B cell (primary cell): ENCODE measurements at regions not wholly inside any gene's neighbourhood (a gene's known extent, or its start where the extent isn't known, plus 50 kb on each side); places are given as distances from the start of the nearest gene placed in this dataset.

Experiments
- ATAC-seq: fragments of 200-7000 bp; cut with Tn5 transposase; one replicate; pipeline ENCODE4 v1.10.0; 2021; ENCODE audit warnings: low read depth, mild to moderate bottlenecking, moderate number of reproducible peaks, moderate library complexity
- CTCF ChIA-PET: fragments of 350-600 bp; sonication (Branson Sonifier 250); formaldehyde crosslinking; loops from one replicate; lab custom pipeline; 2021; ENCODE audit warnings: antibody characterized with exemption, inconsistent platforms; lab: Charles Lee
- POLR2A ChIA-PET: fragments of 350-600 bp; sonication (Branson Sonifier 250); formaldehyde crosslinking; loops from one replicate; lab custom pipeline; 2021; ENCODE audit warnings: antibody characterized with exemption; lab: Charles Lee
- DNase-seq: peaks from one replicate; pipeline ENCODE4 v3.0.0; 2013
- H2AFZ ChIP-seq: 2 replicates; pipeline ENCODE4 v1.6.1; 2012; ENCODE audit warnings: mild to moderate bottlenecking, low read depth, low read length; ENCODE audit not compliant: insufficient read depth, poor library complexity, severe bottlenecking
- H3K27ac ChIP-seq, 2 donors: 1 replicate in 1 of 2; 2 replicates in 1 of 2; pipeline ENCODE4 v1.5.1; 2012 to 2013; ENCODE audit warnings: low read length in 2 of 2, mild to moderate bottlenecking in 2 of 2, moderate library complexity in 1 of 2
- H3K27me3 ChIP-seq, 4 experiments: fragments of 200-600 bp in 1 of 4; sonication (generic) in 1 of 4; replicated peaks in 1 of 4; 1 replicate in 2 of 4; 2 replicates in 2 of 4; pipeline versions ENCODE4 v1.6.1 to v1.7.0; 2013 to 2016; ENCODE audit warnings: low read length in 3 of 4, mild to moderate bottlenecking in 2 of 4, mixed read lengths in 1 of 4, moderate library complexity in 1 of 4; ENCODE audit not compliant: insufficient read depth in 4 of 4, control insufficient read depth in 3 of 4; ENCODE audit errors: control extremely low read depth in 1 of 4
- H3K36me3 ChIP-seq, 2 experiments: replicated peaks in 1 of 2; 1 replicate in 1 of 2; 2 replicates in 1 of 2; pipeline versions ENCODE4 v1.6.1 to v1.7.1; 2013; ENCODE audit warnings: low read length in 1 of 2; ENCODE audit not compliant: insufficient read depth in 2 of 2, control insufficient read depth in 1 of 2; ENCODE audit errors: control extremely low read depth in 1 of 2, extremely low read depth in 1 of 2
- H3K4me1 ChIP-seq, 2 donors: fragments of 200-600 bp in 1 of 2; sonication (generic) in 1 of 2; 1 replicate in 1 of 2; 2 replicates in 1 of 2; pipeline versions ENCODE4 v1.5.1 to v1.6.1; 2013 to 2017; ENCODE audit warnings: low read length in 2 of 2; ENCODE audit not compliant: control insufficient read depth in 2 of 2, insufficient read depth in 2 of 2
- H3K4me2 ChIP-seq: replicated peaks from 2 replicates; pipeline ENCODE3; 2012; ENCODE audit warnings: mild to moderate bottlenecking, low read depth, low read length; ENCODE audit not compliant: poor library complexity, severe bottlenecking
- H3K4me3 ChIP-seq, 5 experiments: fragments of 200-600 bp in 1 of 5; sonication (generic) in 1 of 5; 1 replicate in 3 of 5; 2 replicates in 2 of 5; pipeline versions ENCODE4 v1.5.1 to v1.7.0; 2011 to 2016; ENCODE audit warnings: low read length in 4 of 5, mild to moderate bottlenecking in 4 of 5, low read depth in 2 of 5, control low read depth in 1 of 5, moderate library complexity in 1 of 5; ENCODE audit not compliant: insufficient read depth in 1 of 5; ENCODE audit errors: control extremely low read depth in 1 of 5, extremely low read depth in 1 of 5
- H3K79me2 ChIP-seq: fragments of 200-600 bp; sonication (generic); one replicate; pipeline ENCODE4 v1.6.0; 2016; ENCODE audit warnings: low read length; ENCODE audit not compliant: control insufficient read depth, insufficient read depth
- H3K9ac ChIP-seq: fragments of 200-600 bp; sonication (generic); 2 replicates; pipeline ENCODE4 v1.6.1; 2017; ENCODE audit warnings: mild to moderate bottlenecking, low read length, moderate library complexity
- H3K9me3 ChIP-seq, 3 donors: one replicate each; pipeline versions ENCODE4 v1.6.1 to v1.7.1; 2013; ENCODE audit warnings: low read length in 2 of 3; ENCODE audit not compliant: control insufficient read depth in 2 of 3, insufficient read depth in 1 of 3; ENCODE audit errors: control extremely low read depth in 1 of 3
- H4K20me1 ChIP-seq: 2 replicates; pipeline ENCODE4 v1.6.0; 2012; ENCODE audit warnings: mild to moderate bottlenecking, low read length; ENCODE audit not compliant: insufficient read depth, control insufficient read depth, poor library complexity, severe bottlenecking
- H3K27ac Mint-ChIP-seq: one replicate; pipeline ENCODE4 v1.8.0; 2021; ENCODE audit warnings: mixed read lengths
- H3K27me3 Mint-ChIP-seq: one replicate; pipeline ENCODE4 v1.8.0; 2021; ENCODE audit warnings: mixed read lengths
- H3K4me1 Mint-ChIP-seq: one replicate; pipeline ENCODE4 v1.8.0; 2021; ENCODE audit warnings: mixed read lengths
- H3K4me3 Mint-ChIP-seq: one replicate; pipeline ENCODE4 v1.8.0; 2021; ENCODE audit warnings: mixed read lengths
- H3K9me3 Mint-ChIP-seq: one replicate; pipeline ENCODE4 v1.8.0; 2022; ENCODE audit warnings: mixed read lengths; ENCODE audit not compliant: insufficient read depth
- EZH2 ChIP-seq: IDR thresholded peaks from 2 replicates; pipeline ENCODE4 v1.6.1; 2012; ENCODE audit warnings: borderline replicate concordance, low read depth, mild to moderate bottlenecking, moderate library complexity, low read length; ENCODE audit not compliant: insufficient read depth, poor library complexity, severe bottlenecking
- WGBS: methylation state at CpG from one replicate; pipeline ENCODE4 v1.1.5; 2013; ENCODE audit warnings: missing lambda C conversion rate; ENCODE audit not compliant: insufficient coverage; 5-methylcytosine and 5-hydroxymethylcytosine counted together
- intact Hi-C: fragments of 100-400 bp; cut with micrococcal nuclease; formaldehyde crosslinking; loops from one replicate; pipeline ENCODE4 v1.10.0; 2022
- TF ChIP-seq, protein P1 (sequence below): fragments of 200-600 bp; IDR thresholded peaks from one replicate; pipeline ENCODE4 v1.8.0; 2022; ENCODE audit warnings: antibody characterized with exemption, mild to moderate bottlenecking

DNA sequence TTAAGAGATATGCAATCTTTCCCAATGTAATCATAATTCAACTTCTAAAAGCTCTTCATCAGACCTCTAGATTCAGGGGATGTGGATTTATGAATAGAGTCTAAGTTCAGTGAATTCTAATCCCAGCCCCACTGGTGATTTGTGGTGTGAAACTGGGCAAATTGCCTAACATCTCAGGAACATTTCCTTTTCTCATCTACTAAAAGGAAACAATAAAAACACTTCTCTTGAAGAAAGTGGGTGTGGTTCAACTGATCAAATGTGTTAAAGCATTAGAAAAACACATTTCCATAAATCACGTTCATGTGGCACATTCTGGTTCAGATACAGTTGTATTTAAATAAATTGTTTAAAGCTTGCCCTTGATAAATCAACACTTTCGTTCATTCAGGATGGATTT lies 631.7 kb upstream of the CDH6 start:
- H3K4me1 Mint-ChIP-seq: no peaks in the 10 kb centered on the region
- H3K27me3 Mint-ChIP-seq: no peaks in the 10 kb centered on the region
- Histone ChIP-seq H3K4me2 (no peak overlapping the region), H3K9ac (no peak overlapping the region), H3K27ac (no peak overlapping the region), H3K9me3 (no peaks in the 10 kb centered on the region), H3K79me2 (no peaks in the 10 kb centered on the region), H3K4me1 (no peaks in the 10 kb centered on the region), H2AFZ (no peak overlapping the region), H3K4me3 (no peak overlapping the region), H3K36me3 (no peaks in the 10 kb centered on the region), H4K20me1 (no peaks in the 10 kb centered on the region), H3K27me3 (no peaks in the 10 kb centered on the region)
- H3K4me3 Mint-ChIP-seq: no peak overlapping the region
- H3K9me3 Mint-ChIP-seq: peaks cover 2% of the 10 kb centered on the region
- CTCF ChIA-PET: no interaction called here
- ATAC-seq (no peak), DNase-seq (no peak)
- intact Hi-C loops: no loop called here
- no CpG with 5 or more reads among the region's 2 CpGs for WGBS
- POLR2A ChIA-PET: no interaction called here
- TF ChIP-seq, protein P1, sequence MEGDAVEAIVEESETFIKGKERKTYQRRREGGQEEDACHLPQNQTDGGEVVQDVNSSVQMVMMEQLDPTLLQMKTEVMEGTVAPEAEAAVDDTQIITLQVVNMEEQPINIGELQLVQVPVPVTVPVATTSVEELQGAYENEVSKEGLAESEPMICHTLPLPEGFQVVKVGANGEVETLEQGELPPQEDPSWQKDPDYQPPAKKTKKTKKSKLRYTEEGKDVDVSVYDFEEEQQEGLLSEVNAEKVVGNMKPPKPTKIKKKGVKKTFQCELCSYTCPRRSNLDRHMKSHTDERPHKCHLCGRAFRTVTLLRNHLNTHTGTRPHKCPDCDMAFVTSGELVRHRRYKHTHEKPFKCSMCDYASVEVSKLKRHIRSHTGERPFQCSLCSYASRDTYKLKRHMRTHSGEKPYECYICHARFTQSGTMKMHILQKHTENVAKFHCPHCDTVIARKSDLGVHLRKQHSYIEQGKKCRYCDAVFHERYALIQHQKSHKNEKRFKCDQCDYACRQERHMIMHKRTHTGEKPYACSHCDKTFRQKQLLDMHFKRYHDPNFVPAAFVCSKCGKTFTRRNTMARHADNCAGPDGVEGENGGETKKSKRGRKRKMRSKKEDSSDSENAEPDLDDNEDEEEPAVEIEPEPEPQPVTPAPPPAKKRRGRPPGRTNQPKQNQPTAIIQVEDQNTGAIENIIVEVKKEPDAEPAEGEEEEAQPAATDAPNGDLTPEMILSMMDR: no peak
- no peak for TF ChIP-seq EZH2
- no peak overlapping the region for H3K27ac Mint-ChIP-seq

DNA sequence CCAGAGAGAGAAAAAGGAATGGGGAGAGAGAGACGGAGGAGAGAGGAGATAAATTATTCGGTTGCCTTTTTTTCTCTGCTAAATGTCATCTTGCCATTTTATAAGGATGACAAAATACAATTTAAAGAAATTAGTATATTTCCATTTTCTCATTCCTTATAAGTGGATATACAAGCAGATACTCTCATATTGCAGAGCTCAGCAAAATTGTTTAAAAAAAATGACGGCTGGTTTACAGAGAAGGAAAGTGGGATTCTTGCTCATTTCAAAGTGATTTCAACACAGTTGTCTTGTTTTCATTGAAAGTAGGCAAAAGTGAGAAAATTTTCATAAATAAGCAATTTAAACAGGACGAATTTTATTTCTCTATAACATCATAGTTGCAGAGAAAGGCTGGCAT lies 641.9 kb upstream of the CDH6 start:
- no CpG with 5 or more reads among the region's 4 CpGs for WGBS
- POLR2A ChIA-PET: no interaction called here
- Histone ChIP-seq H3K27ac (no peak overlapping the region), H3K4me2 (no peak overlapping the region), H4K20me1 (no peaks in the 10 kb centered on the region), H3K27me3 (no peaks in the 10 kb centered on the region), H3K9ac (no peak overlapping the region), H3K79me2 (no peaks in the 10 kb centered on the region), H2AFZ (no peak overlapping the region), H3K36me3 (no peaks in the 10 kb centered on the region), H3K4me3 (no peak overlapping the region), H3K9me3 (no peaks in the 10 kb centered on the region), H3K4me1 (no peaks in the 10 kb centered on the region)
- TF ChIP-seq EZH2: no peak
- TF ChIP-seq, protein P1: no peak
- ATAC-seq (no peak), DNase-seq (no peak)
- no peak overlapping the region for H3K27ac Mint-ChIP-seq
- H3K4me1 Mint-ChIP-seq: no peaks in the 10 kb centered on the region
- CTCF ChIA-PET: no interaction called here
- no peaks in the 10 kb centered on the region for H3K27me3 Mint-ChIP-seq
- no peaks in the 10 kb centered on the region for H3K9me3 Mint-ChIP-seq
- intact Hi-C loops: no loop called here
- H3K4me3 Mint-ChIP-seq: no peak overlapping the region
